Sigmoid colon (tissue), 6 donors: ENCODE measurements at regions not wholly inside any gene's neighbourhood (a gene's known extent, or its start where the extent isn't known, plus 50 kb on each side); places are given as distances from the start of the nearest gene placed in this dataset.
"Not testable (repeated sequence)": the region's sequence is repeated elsewhere in the genome, so short reads cannot be mapped to it uniquely, and the experiment has no call there.

Experiments
- DNase-seq: peaks from one replicate; pipeline ENCODE4 v3.0.0-alpha.2; 2019
- H3K27ac ChIP-seq, 4 donors: fragments of 200-600 bp; sonication (generic); one replicate each; pipeline ENCODE4 v1.5.1; 2016 to 2019; ENCODE audit warnings: mild to moderate bottlenecking in 1 of 4
- H3K27me3 ChIP-seq, 3 donors: fragments of 200-600 bp; sonication (generic); one replicate each; pipeline ENCODE4 v1.5.1; 2019; ENCODE audit warnings: mild to moderate bottlenecking in 1 of 3
- H3K36me3 ChIP-seq, 4 donors: fragments of 200-600 bp; sonication (generic); one replicate each; pipeline ENCODE4 v1.5.1; 2016 to 2019
- H3K4me1 ChIP-seq, 4 donors: fragments of 200-600 bp; sonication (generic); one replicate each; pipeline ENCODE4 v1.5.1; 2017 to 2019
- H3K4me3 ChIP-seq, 4 donors: fragments of 200-600 bp; sonication (generic); one replicate each; pipeline ENCODE4 v1.5.1; 2017 to 2019; ENCODE audit warnings: mild to moderate bottlenecking in 2 of 4, moderate library complexity in 1 of 4
- H3K9me3 ChIP-seq, 4 donors: fragments of 200-600 bp in 3 of 4; sonication (generic) in 3 of 4; one replicate each; pipeline versions ENCODE4 v1.5.1 to v1.6.1; 2013 to 2019
- EP300 ChIP-seq, 4 donors: sonication (generic); formaldehyde crosslinking; IDR thresholded peaks; one replicate each; pipeline ENCODE4 v1.6.1; 2017; ENCODE audit warnings: antibody characterized with exemption in 4 of 4
- POLR2A ChIP-seq, 2 donors: fragments of 450-650 bp; IDR thresholded peaks; one replicate each; pipeline ENCODE4 v1.6.1; 2016; ENCODE audit warnings: antibody characterized with exemption in 2 of 2, mild to moderate bottlenecking in 2 of 2, moderate library complexity in 2 of 2
- POLR2AphosphoS5 ChIP-seq, 4 donors: sonication (generic); formaldehyde crosslinking; IDR thresholded peaks; one replicate each; pipeline ENCODE4 v1.6.1; 2017; ENCODE audit warnings: antibody characterized with exemption in 4 of 4
- WGBS, 2 donors: extraction: QIAGEN DNeasy Blood & Tissue Kit; methylation state at CpG; one replicate each; pipeline ENCODE4 v1.1.7; 2013; 5-methylcytosine and 5-hydroxymethylcytosine counted together
- intact Hi-C: fragments of 100-400 bp; cut with DNase I; formaldehyde crosslinking; loops from one replicate; pipeline ENCODE4 v1.15.1; 2023
- TF ChIP-seq, protein P1 (sequence below), 4 experiments: fragments of 450-650 bp in 3 of 4; fragments of 200-600 bp in 1 of 4; IDR thresholded peaks; one replicate each; pipeline ENCODE4 v1.5.1; 2016 to 2019; ENCODE audit warnings: antibody characterized with exemption in 4 of 4, mild to moderate bottlenecking in 3 of 4, moderate library complexity in 2 of 4
- donor health status: healthy with polysubstance abuse.
- donor health status: healthy.

GRCh38 chr2:184455624-184456023 is 142.7 kb upstream of the ZNF804A start:
- no peaks in the 10 kb centered on the region for H3K4me1 ChIP-seq
- no peak overlapping the region for H3K4me3 ChIP-seq
- intact Hi-C loops: no loop called here
- 88 to 99% methylated on average over 1 of the region's 1 CpG for WGBS, 2 donors
- no peaks in the 10 kb centered on the region for H3K27me3 ChIP-seq
- H3K27ac ChIP-seq: no peak overlapping the region
- no peaks in the 10 kb centered on the region for H3K36me3 ChIP-seq
- no peaks in the 10 kb centered on the region for H3K9me3 ChIP-seq
- no peak for DNase-seq
- TF ChIP-seq POLR2A (IDR thresholded peaks at IDR 0.05) (no peak), POLR2AphosphoS5 (IDR thresholded peaks at IDR 0.05) (no peak), EP300 (IDR thresholded peaks at IDR 0.05) (no peak)
- TF ChIP-seq, protein P1, sequence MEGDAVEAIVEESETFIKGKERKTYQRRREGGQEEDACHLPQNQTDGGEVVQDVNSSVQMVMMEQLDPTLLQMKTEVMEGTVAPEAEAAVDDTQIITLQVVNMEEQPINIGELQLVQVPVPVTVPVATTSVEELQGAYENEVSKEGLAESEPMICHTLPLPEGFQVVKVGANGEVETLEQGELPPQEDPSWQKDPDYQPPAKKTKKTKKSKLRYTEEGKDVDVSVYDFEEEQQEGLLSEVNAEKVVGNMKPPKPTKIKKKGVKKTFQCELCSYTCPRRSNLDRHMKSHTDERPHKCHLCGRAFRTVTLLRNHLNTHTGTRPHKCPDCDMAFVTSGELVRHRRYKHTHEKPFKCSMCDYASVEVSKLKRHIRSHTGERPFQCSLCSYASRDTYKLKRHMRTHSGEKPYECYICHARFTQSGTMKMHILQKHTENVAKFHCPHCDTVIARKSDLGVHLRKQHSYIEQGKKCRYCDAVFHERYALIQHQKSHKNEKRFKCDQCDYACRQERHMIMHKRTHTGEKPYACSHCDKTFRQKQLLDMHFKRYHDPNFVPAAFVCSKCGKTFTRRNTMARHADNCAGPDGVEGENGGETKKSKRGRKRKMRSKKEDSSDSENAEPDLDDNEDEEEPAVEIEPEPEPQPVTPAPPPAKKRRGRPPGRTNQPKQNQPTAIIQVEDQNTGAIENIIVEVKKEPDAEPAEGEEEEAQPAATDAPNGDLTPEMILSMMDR (IDR thresholded peaks at IDR 0.05): no peak

GRCh38 chr2:184456693-184457092 is 141.6 kb upstream of the ZNF804A start:
- H3K9me3 ChIP-seq, DNase-seq, H3K4me1 ChIP-seq, H3K36me3 ChIP-seq, H3K4me3 ChIP-seq, H3K27me3 ChIP-seq, intact Hi-C loops, H3K27ac ChIP-seq: not testable (repeated sequence)
- WGBS, 2 donors: 96 to 97% methylated on average over 10 of the region's 10 CpGs

DNA sequence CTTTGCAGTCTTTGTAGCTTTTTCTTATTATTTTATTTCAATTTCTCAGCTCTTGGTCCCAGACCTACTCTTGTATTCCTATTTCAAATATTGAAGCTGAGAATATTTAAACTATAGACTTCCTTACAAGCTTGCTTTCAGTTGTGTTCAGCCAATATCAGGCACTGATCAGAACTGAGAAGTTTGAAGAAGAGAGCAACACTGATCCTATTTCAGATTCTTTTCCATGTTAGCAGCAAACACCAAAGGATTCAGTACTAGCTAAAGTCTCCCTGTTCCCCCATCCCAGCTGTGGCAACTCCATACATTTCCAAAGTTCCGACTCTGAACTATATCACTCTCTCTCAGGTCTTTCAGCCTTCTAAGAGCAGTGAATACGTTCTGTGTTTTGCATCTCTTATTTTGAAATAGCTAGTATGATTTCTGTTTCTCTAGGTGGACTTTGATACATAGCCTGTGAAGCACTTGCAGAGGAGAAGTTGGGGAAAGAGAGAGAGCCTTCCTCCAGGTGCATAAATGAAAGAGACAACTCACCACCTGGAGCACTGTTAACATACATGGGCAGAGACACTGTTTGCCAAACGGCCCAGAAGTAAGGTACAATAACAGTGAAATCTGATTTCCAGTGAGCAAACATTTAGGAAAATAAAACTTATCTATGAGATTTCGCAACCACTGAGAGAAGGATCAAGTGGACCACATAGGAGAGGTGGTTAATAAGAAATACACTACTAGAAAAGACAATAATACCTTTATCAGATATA is 135.0 kb upstream of the ZNF804A start:
- intact Hi-C loops: no loop called here
- H3K36me3 ChIP-seq: no peaks in the 10 kb centered on the region
- no peaks in the 10 kb centered on the region for H3K9me3 ChIP-seq
- H3K27ac ChIP-seq: no peak overlapping the region
- H3K4me3 ChIP-seq: no peak overlapping the region
- no peaks in the 10 kb centered on the region for H3K4me1 ChIP-seq
- TF ChIP-seq, protein P1 (IDR thresholded peaks at IDR 0.05): no peak
- TF ChIP-seq POLR2A (IDR thresholded peaks at IDR 0.05) (no peak), POLR2AphosphoS5 (IDR thresholded peaks at IDR 0.05) (no peak), EP300 (IDR thresholded peaks at IDR 0.05) (no peak)
- WGBS, 2 donors: 21 to 57% methylated on average over 4 of the region's 4 CpGs
- no peaks in the 10 kb centered on the region for H3K27me3 ChIP-seq
- no peak for DNase-seq

DNA sequence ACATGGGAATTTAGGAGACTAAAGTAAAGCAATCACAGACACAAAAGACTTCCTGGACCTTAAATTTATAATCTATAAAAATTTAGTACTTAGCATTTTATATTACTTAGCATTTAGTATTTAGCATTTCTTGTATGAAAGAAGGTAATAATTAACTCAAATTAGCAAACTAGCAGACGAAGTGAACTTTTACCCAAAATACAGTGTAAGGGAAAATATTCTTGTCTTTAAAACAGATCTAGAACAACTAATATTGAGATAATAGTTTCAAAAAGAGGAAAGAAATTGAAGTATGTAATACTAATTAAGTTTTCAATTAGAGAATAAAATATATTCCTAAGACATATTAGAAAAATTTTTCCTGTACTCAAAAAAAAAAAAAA is 134.5 kb upstream of the ZNF804A start:
- no peak overlapping the region for H3K27ac ChIP-seq
- H3K4me3 ChIP-seq: no peak overlapping the region
- H3K36me3 ChIP-seq: no peaks in the 10 kb centered on the region
- no peaks in the 10 kb centered on the region for H3K27me3 ChIP-seq
- intact Hi-C loops: no loop called here
- no peaks in the 10 kb centered on the region for H3K4me1 ChIP-seq
- H3K9me3 ChIP-seq: no peaks in the 10 kb centered on the region
- TF ChIP-seq EP300 (IDR thresholded peaks at IDR 0.05) (no peak), POLR2AphosphoS5 (IDR thresholded peaks at IDR 0.05) (no peak), POLR2A (IDR thresholded peaks at IDR 0.05) (no peak)
- TF ChIP-seq, protein P1 (IDR thresholded peaks at IDR 0.05): no peak
- WGBS, 2 donors: 23 to 66% methylated on average over 1 of the region's 1 CpG
- DNase-seq: no peak

DNA sequence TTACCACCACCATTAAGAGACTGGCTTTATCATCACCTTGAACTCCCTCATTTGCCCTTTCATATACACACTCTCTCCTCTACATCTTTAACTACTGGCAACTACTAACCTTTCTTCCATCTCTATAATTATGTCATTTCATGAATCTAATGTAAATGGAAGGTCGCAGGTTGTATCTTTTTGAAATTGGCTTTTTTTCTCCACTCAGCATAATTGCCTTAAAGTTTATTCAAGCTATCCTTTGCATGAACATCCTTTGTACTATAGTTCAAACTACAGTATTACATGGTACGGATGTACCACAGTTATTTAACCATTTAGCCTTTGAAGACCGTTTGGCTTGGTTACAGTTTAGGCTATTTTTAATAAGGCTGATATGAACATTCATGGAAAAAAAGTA is 129.5 kb upstream of the ZNF804A start:
- H3K4me3 ChIP-seq: no peak overlapping the region
- DNase-seq: no peak
- intact Hi-C loops: no loop called here
- no peaks in the 10 kb centered on the region for H3K36me3 ChIP-seq
- H3K4me1 ChIP-seq: no peaks in the 10 kb centered on the region
- H3K27me3 ChIP-seq: no peaks in the 10 kb centered on the region
- no peak overlapping the region for H3K27ac ChIP-seq
- TF ChIP-seq POLR2AphosphoS5 (IDR thresholded peaks at IDR 0.05) (no peak), POLR2A (IDR thresholded peaks at IDR 0.05) (no peak), EP300 (IDR thresholded peaks at IDR 0.05) (no peak)
- TF ChIP-seq, protein P1 (IDR thresholded peaks at IDR 0.05): no peak
- no peaks in the 10 kb centered on the region for H3K9me3 ChIP-seq
- 70 to 71% methylated on average over 3 of the region's 3 CpGs for WGBS, 2 donors
